Activated CD8-positive, alpha-beta T cell treated with anti-CD3 and anti-CD28 coated beads for 36 hours (primary cell): ENCODE measurements at regions not wholly inside any gene's neighbourhood (a gene's known extent, or its start where the extent isn't known, plus 50 kb on each side); places are given as distances from the start of the nearest gene placed in this dataset.
"Not testable (repeated sequence)": the region's sequence is repeated elsewhere in the genome, so short reads cannot be mapped to it uniquely, and the experiment has no call there.

Experiments
- ATAC-seq: fragments of 200-7000 bp; cut with Tn5 transposase; one replicate; pipeline ENCODE4 v1.10.0; 2021; ENCODE audit warnings: mild to moderate bottlenecking, moderate library complexity
- CTCF ChIA-PET: fragments of 350-600 bp; sonication (Branson Sonifier 250); formaldehyde crosslinking; loops from one replicate; lab custom pipeline; 2021; ENCODE audit warnings: antibody characterized with exemption; lab: Charles Lee
- POLR2A ChIA-PET: fragments of 350-600 bp; sonication (Branson Sonifier 250); formaldehyde crosslinking; loops from one replicate; lab custom pipeline; 2021; ENCODE audit warnings: antibody characterized with exemption; lab: Charles Lee
- DNase-seq: peaks from one replicate; pipeline ENCODE4 v3.0.0-alpha.2; 2020
- H3K27ac Mint-ChIP-seq: one replicate; pipeline ENCODE4 v1.8.0; 2021; ENCODE audit warnings: mild to moderate bottlenecking, mixed read lengths
- H3K27me3 Mint-ChIP-seq: one replicate; pipeline ENCODE4 v1.8.0; 2021; ENCODE audit warnings: mixed read lengths
- H3K36me3 Mint-ChIP-seq: one replicate; pipeline ENCODE4 v1.8.0; 2021; ENCODE audit warnings: low read depth, mixed read lengths
- H3K4me1 Mint-ChIP-seq: one replicate; pipeline ENCODE4 v1.8.0; 2021; ENCODE audit warnings: low read depth, mixed read lengths
- H3K4me3 Mint-ChIP-seq: one replicate; pipeline ENCODE4 v1.8.0; 2021; ENCODE audit warnings: mild to moderate bottlenecking, moderate library complexity, mixed read lengths
- H3K9me3 Mint-ChIP-seq: one replicate; pipeline ENCODE4 v1.8.0; 2021; ENCODE audit warnings: mixed read lengths
- CTCF ChIP-seq: fragments of 200-600 bp; IDR thresholded peaks from one replicate; pipeline ENCODE4 v1.8.0; 2022; ENCODE audit warnings: antibody characterized with exemption, mild to moderate bottlenecking
- intact Hi-C: fragments of 100-400 bp; cut with micrococcal nuclease; formaldehyde crosslinking; loops from one replicate; pipeline ENCODE4 v1.10.0; 2022

GRCh38 chr2:64899081-64899865, 89.9 kb upstream of the SLC1A4 start:
- Mint-ChIP-seq H3K4me3 (no peak overlapping the region), H3K27me3 (peaks cover 5% of the 10 kb centered on the region), H3K27ac (no peak overlapping the region), H3K4me1 (peaks cover 6% of the 10 kb centered on the region), H3K36me3 (no peaks in the 10 kb centered on the region), H3K9me3 (no peaks in the 10 kb centered on the region)
- ChIA-PET POLR2A (interaction anchor here (1.0 kb wide), 1 partner anchor 18 kb away, joined by 3 read pairs; no protein-coding TSS in a partner anchor), CTCF (no interaction called here)
- intact Hi-C loops: no loop called here
- no peak for TF ChIP-seq CTCF
- DNase-seq: no peak
- no peak for ATAC-seq

DNA sequence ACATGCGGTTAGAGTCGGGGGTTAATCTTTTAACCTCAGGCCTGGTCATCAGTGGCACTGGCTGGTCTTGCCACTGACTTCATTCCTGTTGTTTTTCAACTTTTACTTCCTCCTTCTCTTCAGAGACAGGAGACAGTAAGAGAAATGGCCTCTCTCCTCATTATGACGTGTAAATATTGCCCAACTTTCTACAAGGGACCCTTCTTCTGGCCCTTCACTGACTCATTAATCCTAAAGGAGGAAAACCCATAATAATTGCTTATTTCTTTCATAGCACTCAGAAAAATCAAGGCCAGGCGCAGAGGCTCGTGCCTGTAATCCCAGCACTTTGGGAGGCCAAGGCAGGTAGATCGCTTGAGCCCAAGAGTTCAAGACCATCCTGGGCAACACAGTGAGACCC, 89.3 kb upstream of the SLC1A4 start:
- H3K36me3 Mint-ChIP-seq, H3K27me3 Mint-ChIP-seq, DNase-seq, H3K27ac Mint-ChIP-seq, H3K9me3 Mint-ChIP-seq, ATAC-seq, H3K4me1 Mint-ChIP-seq, CTCF ChIA-PET, H3K4me3 Mint-ChIP-seq: not testable (repeated sequence)
- intact Hi-C loops: loop anchor here (10.0 kb wide), 1 partner anchor 265 kb away; no protein-coding TSS in a partner anchor
- POLR2A ChIA-PET: interaction anchor here (1.0 kb wide), 1 partner anchor 18 kb away, joined by 3 read pairs; no protein-coding TSS in a partner anchor

DNA sequence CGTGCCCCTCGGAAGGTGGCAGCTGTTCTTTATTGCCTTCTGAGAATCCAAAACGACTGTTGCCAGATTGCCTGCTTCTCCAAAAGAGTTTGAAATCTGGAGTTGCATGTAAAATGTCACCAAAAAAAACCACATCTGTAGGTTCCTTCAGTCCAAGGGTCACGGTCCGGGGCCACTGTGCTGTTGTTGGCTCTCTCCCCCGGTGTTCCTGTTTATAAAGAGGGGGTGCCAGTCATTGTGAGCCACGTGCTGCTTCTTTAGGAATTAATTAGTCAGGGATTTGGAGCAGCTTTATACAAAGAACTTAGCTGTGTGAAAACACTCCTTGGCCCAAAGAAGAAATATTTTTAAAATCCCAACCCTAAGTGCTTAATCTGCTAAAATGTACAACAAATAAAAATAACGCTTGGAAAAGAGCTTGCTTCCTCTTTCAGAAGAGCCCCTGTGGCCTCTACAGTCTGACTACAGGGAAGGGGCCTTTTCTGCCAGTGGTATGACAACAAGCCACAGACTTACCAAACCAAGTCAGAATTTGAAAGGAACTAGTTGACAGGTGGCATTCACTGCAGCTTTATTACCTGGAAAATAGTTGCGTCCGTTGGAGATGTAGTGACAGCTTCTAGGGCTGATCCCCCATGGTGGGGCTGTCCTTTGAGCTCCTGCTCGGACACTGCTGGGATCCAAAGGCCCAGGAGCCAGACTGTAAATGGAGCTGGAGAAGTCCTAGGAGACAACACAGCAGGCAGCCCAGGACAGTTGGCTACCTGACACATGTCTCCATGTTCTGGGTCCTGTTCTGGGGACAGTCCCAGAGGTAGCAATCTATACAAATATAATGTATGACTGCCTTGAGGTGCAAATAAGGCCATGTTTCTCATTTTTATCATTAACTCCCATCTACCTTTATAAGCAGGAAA, 84.5 kb upstream of the SLC1A4 start:
- ChIA-PET CTCF (interaction anchor here (0.7 to 1.1 kb wide), 2 partner anchors 14 to 381 kb away, joined by 3 to 5 read pairs; no protein-coding TSS in a partner anchor), POLR2A (no interaction called here)
- Mint-ChIP-seq H3K4me1 (no peaks in the 10 kb centered on the region), H3K27ac (no peak overlapping the region), H3K4me3 (no peak overlapping the region), H3K9me3 (no peaks in the 10 kb centered on the region), H3K27me3 (peaks cover 7% of the 10 kb centered on the region), H3K36me3 (no peaks in the 10 kb centered on the region)
- ATAC-seq (no peak), DNase-seq (no peak)
- TF ChIP-seq CTCF: no peak
- intact Hi-C loops: loop anchor here (10.0 kb wide), 1 partner anchor 260 kb away; no protein-coding TSS in a partner anchor

- TF ChIP-seq CTCF: no peak
- intact Hi-C loops: loop anchor here (10.0 kb wide), 1 partner anchor 259 kb away; no protein-coding TSS in a partner anchor
- ChIA-PET CTCF (interaction anchor here (1.0 kb wide), 1 partner anchor 383 kb away, joined by 3 read pairs; no protein-coding TSS in a partner anchor), POLR2A (interaction anchor here (0.6 kb wide), 1 partner anchor 13 kb away, joined by 3 read pairs; no protein-coding TSS in a partner anchor)
- Mint-ChIP-seq H3K27ac (no peak overlapping the region), H3K9me3 (no peaks in the 10 kb centered on the region), H3K4me1 (peaks cover 1% of the 10 kb centered on the region), H3K36me3 (no peaks in the 10 kb centered on the region), H3K27me3 (peaks cover 7% of the 10 kb centered on the region), H3K4me3 (no peak overlapping the region)
- no peak for DNase-seq
- no peak for ATAC-seq
Measured at GRCh38 chr2:64905338-64906024, 83.7 kb upstream of the SLC1A4 start.
